AG09319 (cell line): ENCODE measurements at regions not wholly inside any gene's neighbourhood (a gene's known extent, or its start where the extent isn't known, plus 50 kb on each side); places are given as distances from the start of the nearest gene placed in this dataset.

ENCODE experiments used
- DNase-seq: peaks from one replicate; pipeline ENCODE4 v3.0.0-alpha.2; 2010; ENCODE audit warnings: low read depth; ENCODE audit errors: extremely low read depth
- TF ChIP-seq, protein P1 (sequence below): IDR thresholded peaks from 2 replicates; pipeline ENCODE4 v1.5.1; 2011; ENCODE audit warnings: low read depth, mild to moderate bottlenecking, inconsistent platforms, low read length, moderate library complexity

DNA sequence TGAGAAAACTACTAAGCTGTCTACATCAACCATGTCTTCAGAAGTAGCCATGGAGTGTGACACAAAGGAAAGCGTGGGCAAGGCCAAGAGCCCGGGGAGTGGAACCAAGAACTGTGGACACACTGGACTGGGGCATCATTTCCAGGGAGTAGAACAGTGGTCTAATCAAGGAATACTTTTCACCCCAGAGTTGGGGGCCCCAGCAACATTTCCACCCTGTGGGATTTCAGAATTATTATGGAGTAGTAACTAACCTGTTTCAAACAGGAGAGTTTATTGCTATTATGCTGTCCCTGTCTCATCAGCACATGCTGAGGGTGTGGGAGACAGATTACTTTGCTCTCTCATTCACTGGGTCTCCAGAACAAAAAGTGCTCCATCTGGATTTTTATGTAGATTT lies 58.0 kb upstream of the FSTL4 start:
- DNase-seq = no peak
- TF ChIP-seq, protein P1, sequence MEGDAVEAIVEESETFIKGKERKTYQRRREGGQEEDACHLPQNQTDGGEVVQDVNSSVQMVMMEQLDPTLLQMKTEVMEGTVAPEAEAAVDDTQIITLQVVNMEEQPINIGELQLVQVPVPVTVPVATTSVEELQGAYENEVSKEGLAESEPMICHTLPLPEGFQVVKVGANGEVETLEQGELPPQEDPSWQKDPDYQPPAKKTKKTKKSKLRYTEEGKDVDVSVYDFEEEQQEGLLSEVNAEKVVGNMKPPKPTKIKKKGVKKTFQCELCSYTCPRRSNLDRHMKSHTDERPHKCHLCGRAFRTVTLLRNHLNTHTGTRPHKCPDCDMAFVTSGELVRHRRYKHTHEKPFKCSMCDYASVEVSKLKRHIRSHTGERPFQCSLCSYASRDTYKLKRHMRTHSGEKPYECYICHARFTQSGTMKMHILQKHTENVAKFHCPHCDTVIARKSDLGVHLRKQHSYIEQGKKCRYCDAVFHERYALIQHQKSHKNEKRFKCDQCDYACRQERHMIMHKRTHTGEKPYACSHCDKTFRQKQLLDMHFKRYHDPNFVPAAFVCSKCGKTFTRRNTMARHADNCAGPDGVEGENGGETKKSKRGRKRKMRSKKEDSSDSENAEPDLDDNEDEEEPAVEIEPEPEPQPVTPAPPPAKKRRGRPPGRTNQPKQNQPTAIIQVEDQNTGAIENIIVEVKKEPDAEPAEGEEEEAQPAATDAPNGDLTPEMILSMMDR = no peak

DNA sequence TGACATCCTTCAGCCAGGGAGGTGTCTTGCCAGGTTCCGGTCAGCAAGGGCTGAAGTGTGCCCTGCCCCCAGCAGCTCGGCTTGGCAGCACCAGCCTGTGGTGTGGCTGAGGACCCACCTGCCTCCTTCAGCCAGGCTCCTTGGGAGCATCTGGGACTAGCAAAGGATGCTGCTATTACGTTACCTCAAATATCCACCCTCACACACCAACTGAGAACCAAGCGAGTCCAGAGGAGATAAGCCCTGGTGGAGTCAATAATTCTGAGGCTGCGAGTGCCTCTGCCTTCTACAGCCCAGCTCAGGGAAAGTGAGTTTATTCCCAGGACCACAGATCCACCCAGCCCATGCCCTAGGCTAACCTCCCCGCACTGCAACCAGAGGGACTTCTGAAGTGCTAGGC lies 57.1 kb upstream of the FSTL4 start:
- TF ChIP-seq, protein P1 = no peak
- no peak for DNase-seq

DNA sequence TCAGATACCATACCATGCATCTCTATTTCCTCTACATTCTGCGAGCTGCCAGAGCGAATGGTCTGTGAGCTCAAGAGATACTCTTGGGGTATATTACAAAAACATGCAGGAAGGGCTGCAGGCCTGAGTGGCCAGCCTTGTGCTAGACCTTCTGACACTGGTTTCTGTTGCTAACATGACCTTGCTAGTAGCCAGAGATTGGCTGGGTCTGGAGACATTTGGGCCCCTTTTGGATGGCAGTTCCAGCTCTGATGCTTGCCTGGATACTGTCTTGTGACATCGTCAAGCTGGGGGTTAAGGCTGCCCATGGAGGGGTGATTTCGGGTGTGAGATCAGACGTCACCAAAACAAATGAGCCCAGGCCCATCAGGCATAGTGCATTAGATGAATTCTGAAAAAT lies 56.1 kb upstream of the FSTL4 start:
- no peak for DNase-seq
- TF ChIP-seq, protein P1 = no peak

DNA sequence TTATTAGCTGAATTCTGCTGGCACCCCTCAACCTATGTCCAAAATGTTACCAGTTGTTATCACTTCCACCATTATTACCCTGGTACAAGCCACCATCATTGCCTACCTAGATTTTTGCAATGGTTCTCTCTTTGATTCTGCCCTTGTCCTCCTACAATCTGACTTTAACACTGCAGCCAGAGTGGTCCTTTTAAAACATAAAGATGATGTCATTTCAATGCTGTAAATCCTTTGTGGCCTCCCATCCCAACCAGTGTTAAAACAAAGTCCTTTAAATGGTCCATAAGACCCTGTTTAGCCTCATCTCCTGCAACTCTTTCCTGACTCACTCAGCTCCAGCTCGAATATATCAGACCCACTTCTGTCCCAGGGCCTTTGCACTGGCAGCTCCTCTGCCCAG lies 54.9 kb upstream of the FSTL4 start:
- DNase-seq = no peak
- TF ChIP-seq, protein P1 = no peak

DNA sequence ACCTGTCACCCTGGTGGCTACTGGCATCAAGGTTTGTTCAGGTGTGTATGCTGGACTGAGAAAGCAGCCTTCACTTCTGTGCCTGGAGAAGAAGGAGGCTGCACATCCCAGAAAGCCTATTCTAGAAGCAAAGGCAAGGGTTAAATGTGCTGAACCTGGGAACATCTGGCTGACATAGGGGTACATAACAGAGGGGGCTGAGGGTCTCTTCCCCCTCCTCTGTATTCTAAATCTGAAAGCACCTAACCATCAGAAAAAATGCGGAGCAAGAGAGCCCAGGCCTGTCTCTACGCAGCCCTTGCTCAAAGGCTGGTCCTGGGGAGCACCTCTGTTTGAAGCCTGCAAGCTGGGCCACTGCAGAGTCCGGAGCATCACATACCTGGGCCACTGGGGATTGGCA lies 53.2 kb upstream of the FSTL4 start:
- DNase-seq = no peak
- TF ChIP-seq, protein P1 = no peak

DNA sequence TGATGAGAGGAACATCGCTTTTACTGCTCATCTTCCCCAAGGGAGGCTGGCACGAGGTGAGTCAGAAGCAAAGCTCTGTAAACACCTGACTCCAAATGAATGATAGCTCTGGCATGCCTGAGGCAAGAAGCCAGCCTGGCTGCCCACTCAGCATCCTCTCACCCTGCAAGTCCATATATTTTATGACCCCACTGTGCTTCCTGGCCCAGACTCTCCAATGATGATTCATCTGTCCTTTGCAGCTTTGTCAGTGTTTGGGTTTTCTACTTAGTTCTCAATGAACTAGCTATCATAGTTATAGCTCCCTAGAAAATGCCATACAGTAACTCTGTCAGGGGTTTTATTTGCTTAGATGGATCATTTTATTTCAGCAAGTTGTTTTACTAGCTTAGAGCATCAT lies 52.1 kb upstream of the FSTL4 start:
- TF ChIP-seq, protein P1 = no peak
- DNase-seq = no peak

DNA sequence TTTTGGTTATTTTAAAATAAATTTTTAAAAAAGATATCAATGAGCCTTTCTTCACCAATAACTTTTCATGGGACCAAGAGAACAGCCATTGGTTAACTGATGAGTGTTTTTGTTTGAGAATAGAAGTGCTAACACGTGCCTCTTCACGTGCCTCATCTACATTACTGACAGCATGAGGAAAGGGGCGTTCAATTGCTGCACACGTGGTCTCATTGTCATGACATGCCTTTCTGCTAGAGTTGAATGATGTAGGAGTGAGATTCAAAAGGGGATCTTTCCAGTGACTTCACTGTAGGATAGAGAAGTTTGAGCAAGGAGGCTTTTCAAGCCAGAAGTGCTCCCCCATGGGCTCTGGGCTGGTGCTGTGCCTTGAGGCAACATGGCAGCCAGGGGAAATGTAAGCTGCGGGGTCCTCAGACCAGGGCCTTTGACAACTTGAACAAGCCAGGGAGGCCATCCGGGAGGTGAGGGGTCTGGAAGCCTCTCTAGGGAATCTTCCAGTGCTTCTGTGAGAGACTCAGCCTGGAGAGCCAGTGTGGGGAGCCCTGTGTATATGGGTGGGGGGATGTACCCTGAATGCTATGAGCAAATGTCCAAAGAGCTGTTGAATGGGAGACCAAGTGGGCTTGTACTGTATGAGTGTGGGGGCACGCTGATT lies 51.2 kb upstream of the FSTL4 start:
- TF ChIP-seq, protein P1 = no peak
- DNase-seq = no peak
